A549 (cell line): ENCODE measurements at regions not wholly inside any gene's neighbourhood (a gene's known extent, or its start where the extent isn't known, plus 50 kb on each side); places are given as distances from the start of the nearest gene placed in this dataset.

ENCODE experiments used
- ATAC-seq, 2 experiments: fragments of 200-7000 bp in 1 of 2; fragments of >200 bp in 1 of 2; cut with Nextera tagmentation in 1 of 2; cut with Tn5 transposase in 1 of 2; 3 replicates each; pipeline versions ENCODE4 v1.8.0 to v1.9.1; 2018 to 2020; ENCODE audit warnings: mild to moderate bottlenecking in 1 of 2, moderate library complexity in 1 of 2
- CTCF ChIA-PET: fragments of 300-600 bp; sonication (Branson Sonifier 250); formaldehyde crosslinking; extraction: SDS; loops from one replicate; lab custom pipeline; 2021; ENCODE audit warnings: antibody characterized with exemption, inconsistent platforms; lab: Yijun Ruan, JAX
- POLR2A ChIA-PET: fragments of 350-600 bp; formaldehyde crosslinking; extraction: SDS; loops from one replicate; lab custom pipeline; 2021; ENCODE audit warnings: antibody characterized with exemption, inconsistent platforms; lab: Yijun Ruan, JAX
- DNase-seq, 2 experiments: peaks; one replicate each; pipeline versions ENCODE4 v3.0.0 to v3.0.0-alpha.2; 2011 to 2016; ENCODE audit warnings: low read depth in 1 of 2, low spot score in 1 of 2
- FAIRE-seq: peaks from 2 replicates; lab custom pipeline; 2011; peaks lifted over from hg19 to GRCh38; lab: Jason Lieb, UNC
- H3K27ac ChIP-seq, 2 experiments: fragments of >200 bp; sonication (Bioruptor Twin); formaldehyde crosslinking; 3 replicates each; pipeline ENCODE4 v1.5.1; 2016 to 2017
- H3K4me1 ChIP-seq: fragments of >200 bp; sonication (Bioruptor Twin); formaldehyde crosslinking; 3 replicates; pipeline ENCODE4 v1.6.1; 2016
- H3K4me2 ChIP-seq: fragments of >200 bp; sonication (Bioruptor Twin); formaldehyde crosslinking; 3 replicates; pipeline ENCODE4 v1.6.1; 2016
- H3K4me3 ChIP-seq: fragments of >200 bp; sonication (Bioruptor Twin); formaldehyde crosslinking; 3 replicates; pipeline ENCODE4 v1.5.1; 2016
- H3K9me3 ChIP-seq: fragments of >200 bp; sonication (Bioruptor Twin); formaldehyde crosslinking; 3 replicates; pipeline ENCODE4 v1.6.1; 2016
- ATOH8 ChIP-seq: fragments of 250-450 bp; sonication (Bioruptor Pico); IDR thresholded peaks from 2 replicates; pipeline ENCODE4 v1.5.0; 2020; ENCODE audit warnings: low read depth, mild to moderate bottlenecking, moderate library complexity
- BCL3 ChIP-seq: fragments of >200 bp; sonication (Bioruptor Twin); formaldehyde crosslinking; IDR thresholded peaks from 3 replicates; pipeline ENCODE4 v1.6.1; 2016
- CHD4 ChIP-seq: fragments of 200-600 bp; sonication (generic); IDR thresholded peaks from 2 replicates; pipeline ENCODE4 v1.6.1; 2016; ENCODE audit warnings: antibody characterized with exemption, mild to moderate bottlenecking, borderline replicate concordance
- FOXS1 ChIP-seq: fragments of 250-450 bp; sonication (Bioruptor Pico); IDR thresholded peaks from 2 replicates; pipeline ENCODE4 v1.5.0; 2020; ENCODE audit warnings: mild to moderate bottlenecking, moderate library complexity
- HDAC2 ChIP-seq: fragments of 200-600 bp; sonication (generic); IDR thresholded peaks from 2 replicates; pipeline ENCODE4 v1.6.1; 2016
- HEYL ChIP-seq: fragments of 250-450 bp; sonication (Bioruptor Pico); IDR thresholded peaks from 2 replicates; pipeline ENCODE4 v1.8.0; 2021; ENCODE audit warnings: mild to moderate bottlenecking, moderate library complexity
- HOXB13 ChIP-seq: fragments of 250-450 bp; sonication (Bioruptor Pico); IDR thresholded peaks from 2 replicates; pipeline ENCODE4 v1.5.0; 2020; ENCODE audit warnings: low read depth, mild to moderate bottlenecking, moderate library complexity
- JUN ChIP-seq, 2 experiments: fragments of >200 bp; sonication (Bioruptor Twin); formaldehyde crosslinking; IDR thresholded peaks; 2 replicates in 1 of 2; 3 replicates in 1 of 2; pipeline ENCODE4 v1.6.1; 2016 to 2017
- JUNB ChIP-seq: fragments of >200 bp; sonication (Bioruptor Twin); formaldehyde crosslinking; IDR thresholded peaks from 2 replicates; pipeline ENCODE4 v1.6.1; 2016
- KDM5A ChIP-seq: fragments of 200-600 bp; sonication (generic); IDR thresholded peaks from 2 replicates; pipeline ENCODE4 v1.6.1; 2016; ENCODE audit warnings: antibody characterized with exemption, mild to moderate bottlenecking
- MAZ ChIP-seq: fragments of 150-350 bp; IDR thresholded peaks from 2 replicates; pipeline ENCODE4 v1.6.1; 2014; ENCODE audit warnings: antibody characterized with exemption, low read depth, low read length, borderline replicate concordance
- PBX3 ChIP-seq: IDR thresholded peaks from 2 replicates; pipeline ENCODE4 v1.6.1; 2012
- PHF8 ChIP-seq: fragments of 200-600 bp; sonication (generic); IDR thresholded peaks from 2 replicates; pipeline ENCODE4 v1.6.1; 2016; ENCODE audit warnings: low read depth, mild to moderate bottlenecking, antibody characterized with exemption, moderate library complexity, borderline replicate concordance
- RARB ChIP-seq: fragments of 250-450 bp; sonication (Bioruptor Pico); IDR thresholded peaks from 2 replicates; pipeline ENCODE4 v1.8.0; 2021; ENCODE audit warnings: mild to moderate bottlenecking, moderate library complexity
- RCOR1 ChIP-seq: fragments of 150-350 bp; IDR thresholded peaks from 2 replicates; pipeline ENCODE4 v1.6.1; 2014; ENCODE audit warnings: antibody characterized with exemption, low read length, low read depth
- REST ChIP-seq: fragments of 200-600 bp; sonication (generic); IDR thresholded peaks from 2 replicates; pipeline ENCODE4 v1.6.1; 2016; ENCODE audit warnings: antibody characterized with exemption, mild to moderate bottlenecking, moderate library complexity
- RFX5 ChIP-seq: fragments of 450-650 bp; IDR thresholded peaks from 2 replicates; pipeline ENCODE4 v1.7.1; 2014; ENCODE audit warnings: antibody characterized with exemption, mild to moderate bottlenecking, moderate library complexity
- SMC3 ChIP-seq: fragments of >200 bp; sonication (Bioruptor Twin); formaldehyde crosslinking; IDR thresholded peaks from 3 replicates; pipeline ENCODE4 v1.6.1; 2018; ENCODE audit warnings: inconsistent platforms
- SREBF2 ChIP-seq: fragments of 450-650 bp; IDR thresholded peaks from 2 replicates; pipeline ENCODE4 v1.6.1; 2014; ENCODE audit warnings: mild to moderate bottlenecking, moderate library complexity
- ZSCAN20 ChIP-seq: fragments of 250-450 bp; sonication (Bioruptor Pico); IDR thresholded peaks from 2 replicates; pipeline ENCODE4 v1.8.0; 2022; ENCODE audit warnings: mild to moderate bottlenecking, moderate library complexity
- WGBS: methylation state at CpG from one replicate; pipeline ENCODE4 v1.1.6; 2017; ENCODE audit errors: missing lambda C conversion rate; 5-methylcytosine and 5-hydroxymethylcytosine counted together

- no peak for TF ChIP-seq ATOH8 (CRISPR knock-in tag)
- TF ChIP-seq JUNB: no peak
- TF ChIP-seq HEYL (CRISPR knock-in tag): no peak
- TF ChIP-seq RFX5: no peak
- TF ChIP-seq ZSCAN20: no peak
- TF ChIP-seq REST: no peak
- CTCF ChIA-PET: interaction anchor here (0.6 kb wide), 1 partner anchor 518 kb away, joined by 3 read pairs; no protein-coding TSS in a partner anchor
- no peak for FAIRE-seq
Observed at GRCh38 chr9:95788021-95788420, 87.5 kb upstream of the ERCC6L2 start.

GRCh38 chr9:95785209-95785608 lies 90.3 kb upstream of the ERCC6L2 start:
- Histone ChIP-seq H3K9me3 (no peaks in the 10 kb centered on the region), H3K4me3 (no peak overlapping the region), H3K27ac (no peak overlapping the region), H3K4me1 (no peaks in the 10 kb centered on the region), H3K4me2 (no peak overlapping the region)
- ATAC-seq: no peak
- ChIA-PET POLR2A (no interaction called here), CTCF (interaction anchor here (2.0 kb wide), 1 partner anchor 10 kb away, joined by 5 read pairs; no protein-coding TSS in a partner anchor)
- DNase-seq: no peak
- FAIRE-seq: no peak
- TF ChIP-seq HOXB13 (CRISPR knock-in tag) (no peak), KDM5A (no peak), MAZ (no peak), SREBF2 (no peak), SMC3 (no peak), ATOH8 (CRISPR knock-in tag) (no peak), HDAC2 (no peak), BCL3 (no peak), RARB (no peak), PBX3 (no peak), CHD4 (no peak), JUN (IDR thresholded peaks at IDR 0.05) (no peak), RCOR1 (no peak), FOXS1 (CRISPR knock-in tag) (no peak), PHF8 (no peak)
- WGBS: 95% methylated on average over 3 of the region's 3 CpGs

More at GRCh38 chr9:95788021-95788420, 87.5 kb upstream of the ERCC6L2 start:
- H3K4me3 ChIP-seq: no peak overlapping the region
- H3K4me1 ChIP-seq: no peaks in the 10 kb centered on the region
- ATAC-seq: no peak
- no peak for DNase-seq
- H3K27ac ChIP-seq: no peak overlapping the region
- POLR2A ChIA-PET: no interaction called here
- no peaks in the 10 kb centered on the region for H3K9me3 ChIP-seq
- no peak overlapping the region for H3K4me2 ChIP-seq
- whole genome bisulfite sequencing: 74% methylated on average over 7 of the region's 7 CpGs
